CD8-positive, alpha-beta memory T cell (primary cell): ENCODE measurements at regions not wholly inside any gene's neighbourhood (a gene's known extent, or its start where the extent isn't known, plus 50 kb on each side); places are given as distances from the start of the nearest gene placed in this dataset.

ENCODE experiments used
- CTCF ChIA-PET: fragments of 350-600 bp; sonication (Branson Sonifier 250); formaldehyde crosslinking; loops from one replicate; lab custom pipeline; 2021; ENCODE audit warnings: antibody characterized with exemption; lab: Charles Lee
- POLR2A ChIA-PET: fragments of 350-600 bp; sonication (Branson Sonifier 250); formaldehyde crosslinking; loops from one replicate; lab custom pipeline; 2021; ENCODE audit warnings: antibody characterized with exemption; lab: Charles Lee
- DNase-seq, 5 donors: peaks; one replicate each; pipeline versions ENCODE4 v3.0.0 to v3.0.0-alpha.2; 2020 to 2022; ENCODE audit warnings: mixed read lengths in 1 of 5
- H3K27ac ChIP-seq: one replicate; pipeline ENCODE4 v1.7.0; 2013; ENCODE audit warnings: low read depth, mild to moderate bottlenecking, low read length, moderate library complexity
- H3K27me3 ChIP-seq: 2 replicates; pipeline ENCODE4 v1.7.0; 2013; ENCODE audit warnings: low read length, mild to moderate bottlenecking; ENCODE audit not compliant: insufficient read depth, poor library complexity, severe bottlenecking
- H3K36me3 ChIP-seq: 2 replicates; pipeline ENCODE4 v1.7.0; 2013; ENCODE audit warnings: mild to moderate bottlenecking, low read length, moderate library complexity; ENCODE audit not compliant: insufficient read depth
- H3K4me1 ChIP-seq: 2 replicates; pipeline ENCODE4 v1.7.0; 2013; ENCODE audit warnings: mild to moderate bottlenecking, low read length, moderate library complexity; ENCODE audit not compliant: insufficient read depth
- H3K4me3 ChIP-seq: 2 replicates; pipeline ENCODE4 v1.7.0; 2013; ENCODE audit warnings: mild to moderate bottlenecking, low read length
- H3K9me3 ChIP-seq: 2 replicates; pipeline ENCODE4 v1.7.0; 2013; ENCODE audit warnings: mild to moderate bottlenecking, low read length
- H3K27ac Mint-ChIP-seq, 8 donors: one replicate each; pipeline ENCODE4 v1.8.0; 2020 to 2021; ENCODE audit warnings: mixed read lengths in 8 of 8, mild to moderate bottlenecking in 6 of 8, inconsistent platforms in 3 of 8, moderate library complexity in 3 of 8
- H3K27me3 Mint-ChIP-seq, 2 donors: one replicate each; pipeline ENCODE4 v1.8.0; 2020 to 2021; ENCODE audit warnings: mixed read lengths in 2 of 2, mild to moderate bottlenecking in 1 of 2, moderate library complexity in 1 of 2
- H3K36me3 Mint-ChIP-seq, 3 donors: one replicate each; pipeline ENCODE4 v1.8.0; 2020 to 2021; ENCODE audit warnings: mixed read lengths in 3 of 3, inconsistent platforms in 1 of 3, mild to moderate bottlenecking in 1 of 3
- H3K4me1 Mint-ChIP-seq, 3 donors: one replicate each; pipeline ENCODE4 v1.8.0; 2020 to 2021; ENCODE audit warnings: mixed read lengths in 3 of 3, inconsistent platforms in 1 of 3, mild to moderate bottlenecking in 1 of 3
- H3K4me3 Mint-ChIP-seq, 7 donors: one replicate each; pipeline ENCODE4 v1.8.0; 2020 to 2021; ENCODE audit warnings: mixed read lengths in 7 of 7, mild to moderate bottlenecking in 6 of 7, moderate library complexity in 4 of 7, inconsistent platforms in 2 of 7
- H3K9me3 Mint-ChIP-seq, 5 donors: one replicate each; pipeline ENCODE4 v1.8.0; 2020 to 2022; ENCODE audit warnings: mixed read lengths in 5 of 5, mild to moderate bottlenecking in 3 of 5, moderate library complexity in 2 of 5, inconsistent platforms in 1 of 5

DNA sequence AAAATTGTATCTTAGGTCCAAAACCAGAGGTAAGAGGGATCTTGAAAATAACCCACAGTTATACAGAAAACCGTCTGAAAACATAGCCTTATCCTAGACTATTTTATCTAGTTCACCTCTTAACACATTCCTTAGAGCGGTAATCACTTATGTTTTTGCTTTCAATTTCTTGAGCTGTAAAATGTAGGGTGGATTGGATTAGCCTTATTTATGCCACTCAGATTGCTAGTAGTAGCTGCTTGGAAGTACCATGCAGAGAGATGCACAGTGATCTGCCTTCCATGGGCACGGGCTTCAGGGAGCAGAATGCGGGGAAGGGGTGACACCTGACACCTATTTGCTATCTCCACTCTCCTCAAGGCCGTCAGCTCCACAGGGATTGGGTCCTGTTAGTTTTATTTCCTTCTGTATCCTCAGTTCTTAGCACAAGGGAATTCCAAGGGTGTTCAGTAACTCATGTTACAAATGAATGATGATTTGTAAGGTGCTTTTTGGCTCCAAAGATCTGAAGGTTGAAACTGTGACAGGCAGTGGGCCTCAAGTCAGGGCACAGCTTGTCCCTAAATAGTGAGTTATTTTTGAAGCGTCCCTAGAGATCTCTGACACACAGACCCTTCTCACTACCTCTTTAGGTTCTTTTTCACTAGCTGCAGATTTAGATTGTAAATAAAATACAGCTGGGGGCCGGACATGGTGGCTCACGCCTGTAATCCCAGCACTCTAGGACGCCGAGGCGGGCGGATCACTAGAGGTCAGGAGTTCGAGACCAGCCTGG, 64.0 kb upstream of the PMAIP1 start:
- Histone ChIP-seq H3K36me3 (no peaks in the 10 kb centered on the region), H3K27me3 (no peaks in the 10 kb centered on the region), H3K4me3 (no peak overlapping the region), H3K9me3 (no peaks in the 10 kb centered on the region), H3K27ac (no peak overlapping the region), H3K4me1 (no peaks in the 10 kb centered on the region)
- CTCF ChIA-PET = interaction anchor here (0.9 kb wide), 1 partner anchor 13 kb away, joined by 3 read pairs; no protein-coding TSS in a partner anchor
- Mint-ChIP-seq H3K27me3 (peaks cover 1 to 3% of the 10 kb centered on the region in 2 donors), H3K27ac (no peak overlapping the region), H3K9me3 (no peaks in the 10 kb centered on the region), H3K4me3 (no peak overlapping the region), H3K4me1 (peaks cover 0 to 11% (median 2%) of the 10 kb centered on the region in 3 donors), H3K36me3 (no peaks in the 10 kb centered on the region)
- DNase-seq = no peak
- POLR2A ChIA-PET = no interaction called here

DNA sequence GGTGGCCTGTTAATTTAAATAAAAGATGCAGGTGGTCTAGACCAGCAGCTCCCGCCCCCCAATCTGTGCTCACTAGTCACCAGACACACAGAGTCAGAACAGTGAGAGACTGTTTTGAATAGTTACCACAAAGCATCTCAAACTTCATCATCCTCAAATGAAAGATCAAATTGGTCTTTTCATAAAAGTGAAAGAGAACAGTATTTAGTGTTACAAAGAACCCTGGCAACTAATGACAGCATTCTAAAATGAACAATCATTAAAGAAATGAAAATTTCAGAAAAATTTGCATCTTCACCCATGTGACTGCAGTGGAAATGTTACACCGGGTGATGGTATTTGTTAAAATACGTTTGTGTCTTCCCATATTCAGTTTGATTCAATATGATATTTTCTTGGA, 65.5 kb upstream of the PMAIP1 start:
- peaks cover 0 to 11% (median 2%) of the 10 kb centered on the region in 3 donors for H3K4me1 Mint-ChIP-seq
- peak overlapping the region in 1 of 8 donors; percentile 11 for H3K27ac Mint-ChIP-seq
- no peak for DNase-seq
- peaks cover 0 to 6% of the 10 kb centered on the region in 2 donors for H3K27me3 Mint-ChIP-seq
- ChIA-PET POLR2A (no interaction called here), CTCF (no interaction called here)
- no peak overlapping the region for H3K4me3 ChIP-seq
- H3K36me3 ChIP-seq = no peaks in the 10 kb centered on the region
- no peaks in the 10 kb centered on the region for H3K36me3 Mint-ChIP-seq
- H3K27me3 ChIP-seq = no peaks in the 10 kb centered on the region
- no peak overlapping the region for H3K27ac ChIP-seq
- H3K4me1 ChIP-seq = no peaks in the 10 kb centered on the region
- no peak overlapping the region for H3K4me3 Mint-ChIP-seq
- H3K9me3 ChIP-seq = no peaks in the 10 kb centered on the region
- no peaks in the 10 kb centered on the region for H3K9me3 Mint-ChIP-seq

DNA sequence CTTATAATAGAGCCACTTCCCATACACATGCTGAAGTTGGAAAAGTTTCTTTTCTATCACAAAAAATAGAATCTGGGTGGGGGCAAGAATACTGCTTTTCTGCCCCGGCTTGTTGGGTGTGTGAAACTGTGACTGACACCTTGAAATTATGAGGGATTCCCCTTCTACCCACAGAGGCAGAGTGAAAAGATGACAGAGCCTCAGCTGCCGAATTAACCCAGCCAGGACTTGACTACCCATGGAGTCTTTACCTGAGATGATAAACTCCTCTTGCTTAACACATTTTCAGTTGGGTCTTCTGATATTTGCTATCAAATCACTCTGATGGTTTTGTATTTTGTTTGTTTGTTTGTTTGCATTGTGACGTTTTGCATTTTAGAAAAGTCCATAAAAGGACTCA, 66.0 kb upstream of the PMAIP1 start:
- H3K36me3 ChIP-seq = no peaks in the 10 kb centered on the region
- CTCF ChIA-PET = no interaction called here
- POLR2A ChIA-PET = no interaction called here
- H3K4me1 Mint-ChIP-seq = peaks cover 0 to 11% (median 2%) of the 10 kb centered on the region in 3 donors
- H3K27me3 ChIP-seq = no peaks in the 10 kb centered on the region
- H3K4me1 ChIP-seq = no peaks in the 10 kb centered on the region
- no peaks in the 10 kb centered on the region for H3K9me3 ChIP-seq
- no peak for DNase-seq
- no peaks in the 10 kb centered on the region for H3K9me3 Mint-ChIP-seq
- H3K27me3 Mint-ChIP-seq = peaks cover 0 to 6% of the 10 kb centered on the region in 2 donors
- H3K36me3 Mint-ChIP-seq = no peaks in the 10 kb centered on the region
- no peak overlapping the region for H3K27ac Mint-ChIP-seq
- no peak overlapping the region for H3K4me3 Mint-ChIP-seq
- no peak overlapping the region for H3K4me3 ChIP-seq
- no peak overlapping the region for H3K27ac ChIP-seq

DNA sequence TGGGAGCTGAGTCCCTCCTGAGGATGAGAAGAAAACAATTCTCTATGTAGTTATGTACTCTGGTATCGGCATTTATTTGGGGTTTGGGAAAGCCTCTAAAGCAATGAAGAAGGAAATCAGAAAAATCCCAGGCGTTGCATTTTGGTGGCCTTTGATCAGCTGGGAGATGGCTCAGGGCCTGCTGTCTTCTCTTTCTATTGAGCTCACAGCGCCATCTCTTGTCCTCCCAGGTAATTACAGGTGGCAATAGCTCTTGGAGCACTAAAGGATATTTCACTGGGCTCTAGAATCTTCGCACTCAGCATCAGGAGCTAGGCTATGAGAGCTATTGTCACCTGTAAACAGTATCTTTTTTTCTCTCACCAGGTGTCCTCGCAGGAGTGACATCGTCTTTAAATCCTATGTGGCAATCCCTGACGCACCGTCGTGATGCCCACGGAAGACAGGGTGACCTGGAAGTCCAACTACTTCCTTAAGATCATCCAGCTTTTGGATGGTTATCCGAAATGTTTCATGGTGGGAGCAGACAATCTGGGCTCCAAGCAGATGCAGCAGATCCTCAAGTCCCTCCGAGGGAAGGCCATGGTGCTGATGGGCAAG, 76.1 kb upstream of the PMAIP1 start:
- no peaks in the 10 kb centered on the region for H3K27me3 ChIP-seq
- Mint-ChIP-seq H3K4me1 (peaks cover 1 to 5% (median 4%) of the 10 kb centered on the region in 3 donors), H3K27me3 (peaks cover 7 to 12% of the 10 kb centered on the region in 2 donors), H3K27ac (no peak overlapping the region), H3K4me3 (no peak overlapping the region), H3K36me3 (no peaks in the 10 kb centered on the region), H3K9me3 (peaks cover 0 to 2% (median 0%) of the 10 kb centered on the region in 5 donors)
- no peaks in the 10 kb centered on the region for H3K9me3 ChIP-seq
- no peaks in the 10 kb centered on the region for H3K4me1 ChIP-seq
- ChIA-PET POLR2A (no interaction called here), CTCF (interaction anchor here (0.9 to 1.3 kb wide), 5 partner anchors 37 to 516 kb away, joined by 3 to 8 read pairs (median 3); no protein-coding TSS in a partner anchor)
- DNase-seq = peak in 2 of 5 donors; percentile 24 to 56
- no peak overlapping the region for H3K27ac ChIP-seq
- no peak overlapping the region for H3K4me3 ChIP-seq
- H3K36me3 ChIP-seq = no peaks in the 10 kb centered on the region

DNA sequence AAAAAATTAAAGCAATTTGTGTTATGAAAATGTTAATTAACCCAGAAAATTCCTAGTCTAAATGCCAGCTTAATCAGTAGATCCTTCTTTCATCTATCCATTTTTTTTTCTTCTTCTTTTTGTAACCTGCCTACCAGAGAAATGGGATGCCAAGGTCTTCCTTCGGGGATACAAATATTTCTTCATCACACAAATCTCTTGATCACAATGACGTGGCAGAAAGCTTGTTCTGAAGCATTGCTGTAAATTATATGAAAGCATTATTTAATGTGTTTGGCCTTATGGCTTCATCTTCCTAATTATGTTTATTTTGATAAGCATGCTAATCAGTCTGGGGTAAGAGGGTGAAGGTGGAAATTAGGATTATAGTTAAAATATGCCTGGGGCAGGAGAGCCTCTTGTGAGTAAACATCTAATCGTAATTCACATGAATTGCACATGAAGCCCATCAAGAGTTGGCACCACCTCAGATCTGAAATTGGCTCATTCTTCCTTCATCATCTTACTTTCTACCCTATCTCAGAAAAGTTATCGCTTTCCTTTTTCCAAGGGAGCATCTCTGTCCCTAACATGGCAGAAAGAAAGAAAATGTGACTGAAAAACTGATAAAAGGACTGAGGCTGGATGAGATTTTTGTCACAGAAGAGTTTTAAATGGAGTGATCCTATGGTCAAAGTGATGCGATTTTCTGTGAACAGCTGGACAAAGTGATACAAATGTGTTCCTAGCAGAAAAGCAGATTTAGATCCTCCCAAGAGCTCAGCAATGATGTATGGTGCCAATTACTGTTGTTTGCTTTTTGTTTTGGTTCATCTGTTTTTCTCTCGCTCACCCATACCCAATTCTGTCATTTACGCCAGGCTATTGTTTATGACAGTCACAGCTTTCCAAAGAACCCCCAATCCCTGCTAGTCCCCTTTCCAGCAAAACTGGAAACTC, 76.9 kb upstream of the PMAIP1 start:
- H3K36me3 ChIP-seq = no peaks in the 10 kb centered on the region
- POLR2A ChIA-PET = no interaction called here
- H3K9me3 ChIP-seq = no peaks in the 10 kb centered on the region
- CTCF ChIA-PET = interaction anchor here (0.7 to 1.3 kb wide), 6 partner anchors 13 to 515 kb away, joined by 3 to 8 read pairs (median 3); no protein-coding TSS in a partner anchor
- no peaks in the 10 kb centered on the region for H3K27me3 ChIP-seq
- no peak overlapping the region for H3K4me3 ChIP-seq
- no peak overlapping the region for H3K27ac ChIP-seq
- H3K4me1 Mint-ChIP-seq = peaks cover 1 to 11% (median 5%) of the 10 kb centered on the region in 3 donors
- H3K27me3 Mint-ChIP-seq = peaks cover 7 to 12% of the 10 kb centered on the region in 2 donors
- H3K27ac Mint-ChIP-seq = no peak overlapping the region
- no peak for DNase-seq
- H3K9me3 Mint-ChIP-seq = peaks cover 0 to 2% (median 0%) of the 10 kb centered on the region in 5 donors
- no peaks in the 10 kb centered on the region for H3K4me1 ChIP-seq
- H3K36me3 Mint-ChIP-seq = peaks cover 0 to 5% (median 0%) of the 10 kb centered on the region in 3 donors
- H3K4me3 Mint-ChIP-seq = no peak overlapping the region

DNA sequence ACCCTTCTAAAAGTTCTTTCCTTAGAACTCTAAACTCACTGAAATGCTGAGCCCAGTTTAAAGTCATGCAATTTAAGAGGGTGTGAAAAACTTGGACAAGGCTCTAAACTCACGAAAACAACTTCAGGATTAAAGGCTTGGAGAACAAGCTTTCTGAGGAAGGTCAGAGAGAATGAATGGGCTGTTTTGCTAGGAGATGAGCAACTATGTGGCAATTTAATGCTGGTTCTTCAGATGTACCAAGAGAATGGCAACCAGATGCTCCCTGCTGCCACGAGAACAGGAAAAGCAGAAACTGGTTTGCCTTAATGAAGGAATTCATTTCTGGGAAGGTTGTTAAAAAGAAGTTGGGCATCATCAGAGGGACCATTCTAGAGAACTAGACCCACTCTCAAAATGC, 77.8 kb upstream of the PMAIP1 start:
- peaks cover 0 to 5% (median 0%) of the 10 kb centered on the region in 3 donors for H3K36me3 Mint-ChIP-seq
- ChIA-PET POLR2A (no interaction called here), CTCF (interaction anchor here (0.7 to 1.3 kb wide), 2 partner anchors 14 to 514 kb away, joined by 3 read pairs; no protein-coding TSS in a partner anchor)
- no peaks in the 10 kb centered on the region for H3K36me3 ChIP-seq
- H3K4me3 Mint-ChIP-seq = no peak overlapping the region
- no peak for DNase-seq
- peaks cover 5 to 10% of the 10 kb centered on the region in 2 donors for H3K27me3 Mint-ChIP-seq
- no peak overlapping the region for H3K27ac ChIP-seq
- H3K27ac Mint-ChIP-seq = no peak overlapping the region
- H3K9me3 ChIP-seq = no peaks in the 10 kb centered on the region
- H3K27me3 ChIP-seq = no peaks in the 10 kb centered on the region
- no peaks in the 10 kb centered on the region for H3K4me1 ChIP-seq
- H3K4me3 ChIP-seq = no peak overlapping the region
- H3K4me1 Mint-ChIP-seq = peaks cover 1 to 11% (median 5%) of the 10 kb centered on the region in 3 donors
- H3K9me3 Mint-ChIP-seq = peaks cover 0 to 2% (median 0%) of the 10 kb centered on the region in 5 donors

DNA sequence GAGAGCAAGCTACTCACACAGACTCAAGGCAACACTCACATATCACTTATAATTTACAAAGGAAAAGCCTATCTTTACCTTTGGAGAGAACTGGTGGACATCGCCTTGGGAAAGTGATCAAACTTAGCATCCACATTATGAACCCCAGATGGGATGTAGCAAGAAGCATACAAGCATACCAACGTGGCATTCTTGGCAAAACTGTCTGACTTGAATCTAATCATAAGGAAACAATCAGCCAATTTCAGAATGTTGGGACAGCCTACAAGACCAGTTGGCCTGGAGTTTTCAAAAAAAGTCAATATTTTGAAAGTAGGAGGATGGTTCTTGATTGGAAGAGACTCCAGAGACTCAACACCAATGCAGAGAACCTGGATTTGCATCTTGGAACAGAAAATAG, 79.1 kb upstream of the PMAIP1 start:
- Histone ChIP-seq H3K9me3 (no peaks in the 10 kb centered on the region), H3K36me3 (no peaks in the 10 kb centered on the region), H3K4me1 (no peaks in the 10 kb centered on the region), H3K27ac (no peak overlapping the region), H3K4me3 (no peak overlapping the region), H3K27me3 (no peaks in the 10 kb centered on the region)
- Mint-ChIP-seq H3K9me3 (peaks cover 0 to 2% (median 0%) of the 10 kb centered on the region in 5 donors), H3K27ac (no peak overlapping the region), H3K27me3 (peaks cover 0 to 4% of the 10 kb centered on the region in 2 donors), H3K4me1 (peaks cover 1 to 11% (median 5%) of the 10 kb centered on the region in 3 donors), H3K4me3 (no peak overlapping the region), H3K36me3 (peaks cover 0 to 5% (median 0%) of the 10 kb centered on the region in 3 donors)
- no peak for DNase-seq
- ChIA-PET CTCF (no interaction called here), POLR2A (no interaction called here)
